ENCODE measurements at regions not wholly inside any gene's neighbourhood (a gene's known extent, or its start where the extent isn't known, plus 50 kb on each side); places are given as distances from the start of the nearest gene placed in this dataset.

DNA sequence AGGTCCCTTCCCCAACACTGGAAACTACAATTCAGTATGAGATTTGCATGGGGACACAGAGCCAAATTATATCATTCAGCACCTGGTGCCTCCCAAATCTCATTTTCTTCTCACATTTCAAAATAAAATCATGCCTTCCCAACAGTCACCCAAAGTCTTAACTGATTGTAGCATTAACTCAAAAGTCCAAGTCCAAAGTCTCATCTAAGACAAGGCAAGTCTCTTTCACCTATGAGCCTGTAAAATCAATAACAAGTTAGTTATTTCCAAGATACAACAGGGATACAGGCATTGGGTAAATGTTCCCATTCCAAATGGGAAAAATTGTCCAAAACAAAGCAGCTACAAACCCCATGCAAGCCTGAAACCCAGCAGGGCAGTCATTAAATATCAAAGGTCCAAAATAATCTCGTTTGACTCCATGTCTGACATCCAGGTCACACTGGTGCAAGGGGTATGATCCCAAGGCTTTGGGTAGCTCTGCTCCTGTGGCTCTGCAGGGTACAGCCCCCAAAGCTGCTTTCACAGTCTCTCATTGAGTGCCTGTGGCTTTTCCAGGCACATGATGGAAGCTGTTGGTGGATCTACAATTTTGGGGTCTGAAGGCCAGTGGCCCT, 1370.1 kb upstream of the DDX18 start:
- no peak overlapping the region for H3K4me3 Mint-ChIP-seq
- ATAC-seq (ENCODE audit: poor library complexity) = no peak
- intact Hi-C loops (cut with DNase I, micrococcal nuclease) = no loop called here

DNA sequence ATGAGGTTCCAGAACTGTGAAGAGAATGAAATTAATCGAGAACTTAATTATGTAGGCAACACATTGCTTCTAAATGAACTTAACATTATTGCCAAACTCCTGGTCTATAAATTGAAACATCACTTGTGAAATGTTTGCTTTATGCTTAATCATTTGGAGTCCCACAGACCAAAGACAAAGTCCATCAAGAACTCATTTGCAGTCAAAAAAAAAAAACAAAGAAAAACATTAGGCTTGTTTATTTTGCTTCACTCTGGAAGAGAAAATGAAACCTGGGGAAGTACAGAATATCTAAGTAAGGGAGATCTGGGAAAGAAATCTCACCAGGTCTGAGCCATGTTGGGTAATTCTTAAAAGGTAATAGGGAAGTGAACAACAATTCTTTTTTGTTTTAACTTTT, 1363.5 kb upstream of the DDX18 start:
- no peaks in the 10 kb centered on the region for H3K36me3 ChIP-seq (ENCODE audit: insufficient read depth, low read length)

More for the DNA sequence above, 1370.1 kb upstream of the DDX18 start:
- Mint-ChIP-seq H3K36me3 (ENCODE audit: low read depth) (no peaks in the 10 kb centered on the region), H3K9me3 (peaks cover 24% of the 10 kb centered on the region), H3K27me3 (no peaks in the 10 kb centered on the region), H3K4me1 (ENCODE audit: low read depth) (no peaks in the 10 kb centered on the region), H3K27ac (no peak overlapping the region)
- H3K36me3 ChIP-seq (ENCODE audit: insufficient read depth, low read length) = no peaks in the 10 kb centered on the region
- H3K9me3 ChIP-seq (ENCODE audit: control insufficient read depth in 1 of 2, insufficient read depth in 1 of 2, low read length in 2 of 2) = peaks cover 0 to 7% of the 10 kb centered on the region in 2 experiments
- CTCF ChIA-PET = no interaction called here
- no peaks in the 10 kb centered on the region for H3K4me1 ChIP-seq (ENCODE audit: insufficient read depth, low read length)
- H3K27me3 ChIP-seq (ENCODE audit: control insufficient read depth in 1 of 2, insufficient read depth in 2 of 2, low read length in 2 of 2) = no peaks in the 10 kb centered on the region
- no peak overlapping the region for H3K4me3 ChIP-seq (ENCODE audit: low read length)
- TF ChIP-seq, protein P1, sequence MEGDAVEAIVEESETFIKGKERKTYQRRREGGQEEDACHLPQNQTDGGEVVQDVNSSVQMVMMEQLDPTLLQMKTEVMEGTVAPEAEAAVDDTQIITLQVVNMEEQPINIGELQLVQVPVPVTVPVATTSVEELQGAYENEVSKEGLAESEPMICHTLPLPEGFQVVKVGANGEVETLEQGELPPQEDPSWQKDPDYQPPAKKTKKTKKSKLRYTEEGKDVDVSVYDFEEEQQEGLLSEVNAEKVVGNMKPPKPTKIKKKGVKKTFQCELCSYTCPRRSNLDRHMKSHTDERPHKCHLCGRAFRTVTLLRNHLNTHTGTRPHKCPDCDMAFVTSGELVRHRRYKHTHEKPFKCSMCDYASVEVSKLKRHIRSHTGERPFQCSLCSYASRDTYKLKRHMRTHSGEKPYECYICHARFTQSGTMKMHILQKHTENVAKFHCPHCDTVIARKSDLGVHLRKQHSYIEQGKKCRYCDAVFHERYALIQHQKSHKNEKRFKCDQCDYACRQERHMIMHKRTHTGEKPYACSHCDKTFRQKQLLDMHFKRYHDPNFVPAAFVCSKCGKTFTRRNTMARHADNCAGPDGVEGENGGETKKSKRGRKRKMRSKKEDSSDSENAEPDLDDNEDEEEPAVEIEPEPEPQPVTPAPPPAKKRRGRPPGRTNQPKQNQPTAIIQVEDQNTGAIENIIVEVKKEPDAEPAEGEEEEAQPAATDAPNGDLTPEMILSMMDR (IDR thresholded peaks at IDR 0.05) = no peak
- DNase-seq = no peak
- POLR2A ChIA-PET = no interaction called here
- no peak overlapping the region for H3K27ac ChIP-seq (ENCODE audit: low read depth in 1 of 2, low read length in 2 of 2)

DNA sequence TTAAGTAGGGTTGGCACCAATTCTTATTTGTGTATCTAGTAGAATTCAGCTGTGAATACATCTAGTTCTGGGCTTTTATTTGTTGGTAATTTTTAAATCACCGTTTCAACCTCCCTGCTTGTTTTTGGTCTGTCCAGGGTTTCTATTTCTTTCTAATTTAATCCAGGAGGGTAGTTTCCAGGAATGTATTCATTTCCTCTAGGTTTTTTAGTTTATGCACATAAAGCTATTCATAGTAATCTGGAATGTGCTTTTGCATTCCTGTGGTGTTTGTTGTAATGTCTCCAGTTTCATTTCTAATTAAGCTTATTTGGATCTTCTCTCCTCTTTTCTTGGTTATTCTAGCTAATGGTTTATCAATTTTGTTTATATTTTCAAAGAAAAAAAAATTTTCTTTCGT, 1361.8 kb upstream of the DDX18 start:
- peaks cover 6% of the 10 kb centered on the region for H3K9me3 Mint-ChIP-seq
- no peaks in the 10 kb centered on the region for H3K4me1 Mint-ChIP-seq (ENCODE audit: low read depth)
- H3K4me3 ChIP-seq (ENCODE audit: low read length) = no peak overlapping the region
- intact Hi-C loops (cut with DNase I, micrococcal nuclease) = no loop called here
- H3K4me1 ChIP-seq (ENCODE audit: insufficient read depth, low read length) = no peaks in the 10 kb centered on the region
- TF ChIP-seq, protein P1 (IDR thresholded peaks at IDR 0.05) = no peak
- no peak overlapping the region for H3K4me3 Mint-ChIP-seq
- ChIA-PET POLR2A (interaction anchor here (0.7 kb wide), 1 partner anchor 39 kb away, joined by 3 read pairs; no protein-coding TSS in a partner anchor), CTCF (no interaction called here)
- H3K27me3 ChIP-seq (ENCODE audit: control insufficient read depth in 1 of 2, insufficient read depth in 2 of 2, low read length in 2 of 2) = no peaks in the 10 kb centered on the region
- H3K36me3 ChIP-seq (ENCODE audit: insufficient read depth, low read length) = no peaks in the 10 kb centered on the region
- DNase-seq (no peak), ATAC-seq (ENCODE audit: poor library complexity) (no peak)
- H3K27me3 Mint-ChIP-seq = no peaks in the 10 kb centered on the region
- no peak overlapping the region for H3K27ac Mint-ChIP-seq
- peaks cover 7% of the 10 kb centered on the region in 2 experiments for H3K9me3 ChIP-seq (ENCODE audit: control insufficient read depth in 1 of 2, insufficient read depth in 1 of 2, low read length in 2 of 2)
- H3K36me3 Mint-ChIP-seq (ENCODE audit: low read depth) = no peaks in the 10 kb centered on the region
- no peak overlapping the region for H3K27ac ChIP-seq (ENCODE audit: low read depth in 1 of 2, low read length in 2 of 2)

More for the DNA sequence above, 1363.5 kb upstream of the DDX18 start:
- ChIA-PET POLR2A (no interaction called here), CTCF (no interaction called here)
- ATAC-seq (ENCODE audit: poor library complexity) (no peak), DNase-seq (no peak)
- H3K27me3 Mint-ChIP-seq = no peaks in the 10 kb centered on the region
- H3K27ac ChIP-seq (ENCODE audit: low read depth in 1 of 2, low read length in 2 of 2) = no peak overlapping the region
- intact Hi-C loops (cut with DNase I, micrococcal nuclease) = no loop called here
- peaks cover 0 to 3% of the 10 kb centered on the region in 2 experiments for H3K9me3 ChIP-seq (ENCODE audit: control insufficient read depth in 1 of 2, insufficient read depth in 1 of 2, low read length in 2 of 2)
- no peaks in the 10 kb centered on the region for H3K36me3 Mint-ChIP-seq (ENCODE audit: low read depth)
- no peaks in the 10 kb centered on the region for H3K4me1 Mint-ChIP-seq (ENCODE audit: low read depth)
- no peak overlapping the region for H3K4me3 ChIP-seq (ENCODE audit: low read length)
- no peaks in the 10 kb centered on the region for H3K4me1 ChIP-seq (ENCODE audit: insufficient read depth, low read length)
- H3K4me3 Mint-ChIP-seq = no peak overlapping the region
- TF ChIP-seq, protein P1 (IDR thresholded peaks at IDR 0.05) = no peak
- H3K9me3 Mint-ChIP-seq = peaks cover 11% of the 10 kb centered on the region
- H3K27ac Mint-ChIP-seq = no peak overlapping the region
- no peaks in the 10 kb centered on the region for H3K27me3 ChIP-seq (ENCODE audit: control insufficient read depth in 1 of 2, insufficient read depth in 2 of 2, low read length in 2 of 2)
